Common myeloid progenitor, CD34-positive (primary cell): ENCODE measurements at regions not wholly inside any gene's neighbourhood (a gene's known extent, or its start where the extent isn't known, plus 50 kb on each side); places are given as distances from the start of the nearest gene placed in this dataset.
A peak's percentile ranks its signal among the peaks of the same experiment; 100 is the strongest.
"Not testable (repeated sequence)": the region's sequence is repeated elsewhere in the genome, so short reads cannot be mapped to it uniquely, and the experiment has no call there.

Source experiments
- CTCF ChIA-PET: fragments of 350-600 bp; sonication (Branson Sonifier 250); formaldehyde crosslinking; loops from one replicate; lab custom pipeline; 2021; ENCODE audit warnings: antibody characterized with exemption; lab: Charles Lee
- POLR2A ChIA-PET: fragments of 350-600 bp; sonication (Branson Sonifier 250); formaldehyde crosslinking; loops from one replicate; lab custom pipeline; 2021; ENCODE audit warnings: antibody characterized with exemption; lab: Charles Lee
- DNase-seq, 3 donors: peaks; one replicate each; pipeline versions ENCODE4 v3.0.0 to v3.0.0-alpha.2; 2013
- H3K27ac ChIP-seq, 2 experiments: 1 replicate in 1 of 2; 2 replicates in 1 of 2; pipeline ENCODE4 v1.7.0; 2013; ENCODE audit warnings: inconsistent platforms in 2 of 2, low read length in 2 of 2, mild to moderate bottlenecking in 2 of 2, low read depth in 1 of 2, moderate library complexity in 1 of 2; ENCODE audit not compliant: severe bottlenecking in 2 of 2, insufficient read depth in 1 of 2, poor library complexity in 1 of 2
- H3K27me3 ChIP-seq, 5 experiments: replicated peaks in 2 of 5; 1 replicate in 3 of 5; 2 replicates in 2 of 5; pipeline versions ENCODE4 v1.6.1 to v1.7.0; 2013; ENCODE audit warnings: low read length in 4 of 5, mild to moderate bottlenecking in 2 of 5, moderate library complexity in 2 of 5, inconsistent platforms in 1 of 5; ENCODE audit not compliant: insufficient read depth in 5 of 5, control insufficient read depth in 4 of 5
- H3K36me3 ChIP-seq, 4 experiments: 1 replicate in 2 of 4; 2 replicates in 2 of 4; pipeline versions ENCODE4 v1.6.1 to v1.7.0; 2013; ENCODE audit warnings: low read length in 3 of 4, control low read depth in 1 of 4, mild to moderate bottlenecking in 1 of 4; ENCODE audit not compliant: control insufficient read depth in 4 of 4, insufficient read depth in 4 of 4
- H3K4me1 ChIP-seq, 4 experiments: 1 replicate in 3 of 4; 2 replicates in 1 of 4; pipeline versions ENCODE4 v1.6.1 to v1.7.1; 2013; ENCODE audit warnings: low read length in 3 of 4, mild to moderate bottlenecking in 3 of 4, control low read depth in 1 of 4, inconsistent platforms in 1 of 4, moderate library complexity in 1 of 4; ENCODE audit not compliant: control insufficient read depth in 4 of 4, insufficient read depth in 4 of 4; ENCODE audit errors: control extremely low read depth in 1 of 4
- H3K4me3 ChIP-seq, 7 experiments: 1 replicate in 4 of 7; 2 replicates in 3 of 7; pipeline versions ENCODE4 v1.5.1 to v1.7.0; 2013; ENCODE audit warnings: mild to moderate bottlenecking in 7 of 7, low read length in 6 of 7, moderate library complexity in 6 of 7, inconsistent platforms in 2 of 7, low read depth in 2 of 7, control low read depth in 1 of 7; ENCODE audit not compliant: insufficient read depth in 4 of 7, control insufficient read depth in 1 of 7; ENCODE audit errors: extremely low read depth in 1 of 7
- H3K9me3 ChIP-seq, 5 experiments: 1 replicate in 4 of 5; 2 replicates in 1 of 5; pipeline versions ENCODE4 v1.6.1 to v1.7.1; 2013; ENCODE audit warnings: low read length in 4 of 5, mild to moderate bottlenecking in 2 of 5, inconsistent platforms in 1 of 5, low read depth in 1 of 5, moderate library complexity in 1 of 5; ENCODE audit not compliant: control insufficient read depth in 4 of 5, insufficient read depth in 2 of 5; ENCODE audit errors: control extremely low read depth in 1 of 5
- WGBS: methylation state at CpG from one replicate; pipeline ENCODE4 v1.1.5; 2013; ENCODE audit not compliant: insufficient coverage; 5-methylcytosine and 5-hydroxymethylcytosine counted together

DNA sequence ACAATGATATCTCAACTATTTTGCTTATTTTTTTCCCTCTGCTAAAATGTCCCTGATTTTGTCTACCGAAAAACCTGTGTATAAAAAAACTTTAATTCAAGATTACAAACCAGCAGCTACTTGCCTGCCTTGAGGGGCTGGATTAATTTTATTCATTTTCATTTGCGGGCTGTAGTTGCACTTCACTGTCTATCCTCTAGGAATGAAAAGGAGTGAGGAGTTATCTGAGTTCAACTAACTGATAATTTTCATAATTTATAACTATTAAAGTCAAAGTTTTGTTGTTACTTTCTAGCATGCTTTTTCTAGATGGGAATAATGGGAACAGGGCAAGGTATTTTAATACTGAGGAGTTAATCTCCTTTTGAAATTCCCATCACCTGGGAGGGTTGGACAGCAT is 50.3 kb upstream of the AGTPBP1 start:
- H3K27me3 ChIP-seq, H3K9me3 ChIP-seq, CTCF ChIA-PET, H3K4me3 ChIP-seq, H3K36me3 ChIP-seq, H3K27ac ChIP-seq, POLR2A ChIA-PET, H3K4me1 ChIP-seq: not testable (repeated sequence)
- no CpG with 5 or more reads among the region's 2 CpGs for WGBS
- DNase-seq = peak in 1 of 3 donors; percentile 7

DNA sequence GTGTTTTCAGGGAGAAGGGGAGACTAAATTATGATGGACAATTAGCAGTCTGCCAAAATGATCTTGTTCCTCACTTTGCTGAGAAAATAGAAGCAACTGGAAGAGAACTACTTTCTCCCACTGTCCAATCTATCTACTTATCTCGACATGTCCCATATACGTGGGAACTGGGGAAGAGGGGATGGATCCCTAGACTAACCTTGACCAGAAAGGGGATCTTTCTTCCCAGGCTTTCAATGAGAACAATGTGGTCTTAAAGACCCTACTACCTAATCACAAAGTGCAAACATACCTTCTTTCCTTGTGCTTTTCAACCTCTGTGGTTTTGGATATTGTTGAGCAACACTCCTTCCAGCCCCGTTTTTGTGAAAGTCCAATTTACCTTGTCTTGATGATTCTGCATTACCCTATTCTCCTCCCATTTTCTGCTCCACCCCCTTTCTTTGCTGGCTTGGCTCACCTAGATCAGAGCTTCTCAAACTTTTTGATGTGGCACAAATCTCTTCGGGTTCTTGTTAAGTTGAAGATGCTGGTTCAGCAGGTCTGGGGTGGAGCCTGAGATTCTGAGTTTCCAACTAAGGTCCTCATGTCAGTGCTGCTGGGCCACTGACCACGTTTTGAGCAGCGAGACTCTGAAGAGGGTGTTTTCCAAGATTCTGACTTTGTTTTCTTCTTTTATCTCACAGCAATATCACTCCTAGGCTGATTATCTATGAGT is 61.4 kb upstream of the AGTPBP1 start:
- H3K4me3 ChIP-seq, H3K9me3 ChIP-seq, H3K27ac ChIP-seq, POLR2A ChIA-PET, H3K27me3 ChIP-seq, H3K36me3 ChIP-seq, CTCF ChIA-PET: not testable (repeated sequence)
- WGBS = 82% methylated on average over 3 of the region's 6 CpGs
- DNase-seq = peak in 1 of 3 donors; percentile 9
- H3K4me1 ChIP-seq = peaks cover 0 to 12% (median 8%) of the 10 kb centered on the region in 4 experiments

DNA sequence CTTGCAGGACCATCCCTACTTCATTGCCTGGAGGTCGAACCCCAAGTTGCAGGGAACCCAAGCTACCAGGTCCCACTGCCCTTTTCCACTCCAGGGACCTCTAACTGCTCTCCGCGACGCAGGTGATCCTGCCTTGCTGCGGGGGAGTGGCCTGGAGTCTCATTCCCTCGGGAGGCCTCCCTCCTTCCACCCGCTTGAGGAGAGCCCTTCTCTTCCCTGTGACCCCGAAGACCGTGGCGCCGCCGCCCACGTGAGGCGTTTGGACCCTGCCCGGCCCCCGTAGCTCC is 63.0 kb upstream of the AGTPBP1 start:
- H3K27me3 ChIP-seq, H3K9me3 ChIP-seq, POLR2A ChIA-PET, CTCF ChIA-PET, DNase-seq, H3K27ac ChIP-seq: not testable (repeated sequence)
- Histone ChIP-seq H3K36me3 (peaks cover 0 to 16% (median 4%) of the 10 kb centered on the region in 4 experiments), H3K4me3 (peak overlapping the region in 5 of 7 experiments; percentile 15 to 85 (median 51)), H3K4me1 (peaks cover 0 to 12% (median 8%) of the 10 kb centered on the region in 4 experiments)
- 7% methylated on average over 7 of the region's 16 CpGs for WGBS

DNA sequence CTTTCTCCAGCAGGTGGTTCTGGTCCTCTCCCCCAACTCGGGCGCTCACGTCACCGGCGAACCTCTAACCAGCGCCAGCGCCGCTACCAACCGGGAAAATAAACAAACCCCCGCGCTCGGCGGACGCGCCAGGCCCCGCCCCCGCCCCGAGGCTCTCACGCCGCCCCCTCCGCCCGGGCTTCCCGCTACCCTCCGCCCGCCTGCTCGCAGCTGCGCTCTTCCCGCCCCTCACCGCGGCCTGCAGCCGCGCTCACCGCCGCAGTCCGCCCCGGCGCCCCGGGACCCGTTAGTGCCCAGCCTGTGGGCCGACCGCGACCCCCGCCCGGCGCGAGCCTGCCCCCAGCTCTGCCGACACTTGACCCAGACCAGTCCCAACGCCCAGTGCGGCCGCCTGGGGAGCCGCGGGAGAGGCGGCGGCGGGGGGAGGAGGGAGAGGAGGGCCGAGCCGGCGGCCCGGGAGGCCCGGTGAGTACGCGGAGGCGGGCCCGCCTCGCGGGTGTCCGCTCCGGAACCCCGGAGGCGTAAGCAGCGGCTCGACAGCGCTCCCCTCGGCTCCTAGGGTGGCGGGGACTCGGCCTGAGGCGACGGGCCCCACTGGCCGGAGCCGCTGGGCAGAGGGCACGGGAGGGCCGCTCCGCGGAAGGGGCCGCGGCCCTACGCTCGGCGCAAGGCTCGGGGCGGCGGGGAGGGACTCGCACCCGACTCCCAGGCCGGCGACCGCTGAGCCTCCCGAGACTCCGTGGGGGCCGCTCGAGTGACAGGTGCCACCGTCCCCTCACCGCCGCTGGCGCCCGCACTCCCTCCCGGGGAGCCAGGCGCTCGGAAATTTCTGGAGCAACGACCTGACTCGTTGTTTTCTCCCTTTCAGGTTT is 63.6 kb upstream of the AGTPBP1 start:
- H3K36me3 ChIP-seq = peaks cover 0 to 16% (median 4%) of the 10 kb centered on the region in 4 experiments
- POLR2A ChIA-PET, H3K27me3 ChIP-seq, H3K9me3 ChIP-seq, CTCF ChIA-PET: not testable (repeated sequence)
- WGBS = 0% methylated on average over 61 of the region's 111 CpGs
- peak overlapping the region; percentile 62 to 85 (median 72) for H3K4me3 ChIP-seq
- peak overlapping the region; percentile 54 to 81 for H3K27ac ChIP-seq
- peak; percentile 86 to 92 (median 90) for DNase-seq
- peaks cover 0 to 12% (median 8%) of the 10 kb centered on the region in 4 experiments for H3K4me1 ChIP-seq

DNA sequence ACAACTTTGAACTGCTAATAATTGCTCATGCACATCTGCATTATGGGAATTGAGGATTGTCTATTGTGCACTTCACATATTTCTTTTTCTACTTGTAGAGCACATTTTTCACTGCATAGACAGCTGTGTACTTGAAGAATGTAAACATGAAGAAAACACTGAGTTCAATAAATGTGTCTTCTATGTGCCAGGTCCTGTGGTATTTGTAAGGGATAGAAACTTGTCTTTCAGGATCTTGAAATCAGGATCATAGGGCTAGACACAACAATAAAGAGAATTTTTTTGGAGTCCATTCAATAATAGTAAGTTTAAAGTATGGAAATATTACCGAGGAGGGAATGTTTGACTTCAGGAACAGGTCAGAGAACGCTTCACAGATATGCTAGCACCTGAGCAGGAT is 66.6 kb upstream of the AGTPBP1 start:
- H3K9me3 ChIP-seq, DNase-seq, H3K4me3 ChIP-seq, POLR2A ChIA-PET, H3K27me3 ChIP-seq, H3K27ac ChIP-seq: not testable (repeated sequence)
- CTCF ChIA-PET = interaction anchor here (0.6 kb wide), 1 partner anchor 61 kb away, joined by 4 read pairs; no protein-coding TSS in a partner anchor
- H3K4me1 ChIP-seq = peaks cover 0 to 12% (median 8%) of the 10 kb centered on the region in 4 experiments
- peaks cover 0 to 16% (median 4%) of the 10 kb centered on the region in 4 experiments for H3K36me3 ChIP-seq
- 100% methylated on average over 1 of the region's 2 CpGs for WGBS

DNA sequence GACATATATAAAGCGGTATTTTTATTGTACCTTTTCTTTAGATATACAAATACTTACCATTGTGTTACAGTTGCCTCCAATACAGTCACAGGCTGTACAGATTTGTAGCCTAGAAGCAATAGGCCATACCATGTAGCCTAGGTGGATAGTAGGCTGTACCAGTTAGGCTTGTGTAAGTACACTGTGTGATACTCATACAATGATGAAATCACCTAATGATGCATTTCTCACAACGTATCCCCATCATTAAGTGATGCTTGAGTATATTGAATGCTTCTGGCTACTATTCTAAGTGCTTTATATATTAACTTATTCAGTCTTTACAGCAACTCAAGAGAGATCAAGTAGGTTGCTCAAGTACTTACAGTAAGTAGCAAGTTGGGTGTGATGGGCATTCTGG is 71.6 kb upstream of the AGTPBP1 start:
- WGBS = no CpG with 5 or more reads among the region's 2 CpGs
- H3K4me1 ChIP-seq, POLR2A ChIA-PET, H3K27ac ChIP-seq, H3K4me3 ChIP-seq, CTCF ChIA-PET, DNase-seq, H3K9me3 ChIP-seq, H3K27me3 ChIP-seq: not testable (repeated sequence)
- H3K36me3 ChIP-seq = peaks cover 0 to 10% (median 0%) of the 10 kb centered on the region in 4 experiments

DNA sequence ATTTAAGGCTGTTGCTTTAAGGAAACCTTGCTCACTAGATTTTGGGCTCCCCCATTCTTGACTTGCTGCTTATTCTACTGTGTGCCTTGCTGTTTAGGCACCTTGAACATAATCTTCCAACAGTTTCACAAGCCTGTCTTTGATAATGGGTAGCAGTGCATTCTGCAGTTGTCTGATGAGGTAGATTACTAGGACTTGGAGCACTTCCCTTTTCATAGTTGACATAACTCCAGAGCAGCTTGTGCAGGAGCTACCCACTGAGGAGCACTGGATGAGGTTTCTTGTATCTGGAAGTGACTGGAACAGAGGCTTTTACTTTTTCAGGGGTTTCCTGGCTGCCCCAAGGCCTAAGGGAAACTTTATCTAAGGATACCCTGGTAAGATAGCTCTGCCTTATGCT is 73.0 kb upstream of the AGTPBP1 start:
- H3K36me3 ChIP-seq, H3K27ac ChIP-seq, H3K9me3 ChIP-seq, POLR2A ChIA-PET, H3K4me1 ChIP-seq, H3K27me3 ChIP-seq, DNase-seq, H3K4me3 ChIP-seq: not testable (repeated sequence)
- CTCF ChIA-PET = interaction anchor here (1.5 kb wide), 1 partner anchor 387 kb away, joined by 3 read pairs; no protein-coding TSS in a partner anchor
